ENCODE measurements at regions not wholly inside any gene's neighbourhood (a gene's known extent, or its start where the extent isn't known, plus 50 kb on each side); places are given as distances from the start of the nearest gene placed in this dataset.

DNA sequence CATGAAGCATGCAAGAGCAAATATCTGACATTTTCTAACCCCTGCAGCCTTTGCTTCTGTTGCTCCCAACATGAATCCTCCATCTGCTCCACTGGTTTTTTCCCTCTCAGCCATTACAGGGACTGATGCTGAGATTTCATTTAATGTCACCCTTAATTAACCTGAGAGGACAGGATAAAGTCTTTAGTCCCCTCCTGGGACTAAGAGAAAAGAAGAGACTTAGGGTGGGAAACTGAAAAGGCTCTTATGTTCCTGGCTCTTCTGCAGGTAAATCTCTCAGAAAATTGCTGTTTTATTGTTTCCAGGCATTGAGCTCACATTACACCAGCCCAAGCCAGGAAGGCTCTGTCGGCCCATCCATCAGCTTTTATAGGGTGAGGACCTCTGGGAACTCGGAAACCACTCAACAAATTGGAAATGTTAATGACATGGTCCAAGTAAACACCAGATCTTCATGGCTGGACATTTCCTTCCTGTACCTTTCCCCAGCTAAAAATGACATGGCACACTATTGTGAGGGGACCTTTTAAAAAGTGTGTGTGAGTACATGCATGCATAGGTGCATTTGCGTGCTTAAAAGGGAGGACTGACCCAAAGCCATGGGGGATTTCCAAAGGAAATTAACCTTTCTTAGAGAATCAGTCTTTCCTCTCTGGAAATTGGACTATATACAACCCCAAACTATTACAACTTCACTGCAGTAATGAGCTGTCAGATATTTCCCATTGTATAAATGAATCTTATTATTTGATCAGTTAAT is 408.1 kb upstream of the TMTC1 start:
- no peak for TF ChIP-seq CTCF (IDR thresholded peaks at IDR 0.05)
- no peak for TF ChIP-seq POLR2A (IDR thresholded peaks at IDR 0.05)
- H3K9me3 ChIP-seq, result no peaks in the 10 kb centered on the region
- intact Hi-C loops (cut with DNase I; ENCODE audit: low total_unique reads), result no loop called here
- no peak for DNase-seq
- WGBS, 2 donors (ENCODE audit: low coverage in 1 of 2), result 44 to 53% methylated on average over 3 of the region's 3 CpGs
- H3K27ac ChIP-seq, result no peak overlapping the region
- H3K36me3 ChIP-seq, result no peaks in the 10 kb centered on the region
- H3K4me3 ChIP-seq, result no peak overlapping the region
- no peaks in the 10 kb centered on the region for H3K27me3 ChIP-seq
- no peaks in the 10 kb centered on the region for H3K4me1 ChIP-seq
- in situ Hi-C loops (cut with MboI; ENCODE audit: low pct_ligation_motif_present in 1 of 4, low pct_unique_long_range_greater_than_20kb in 1 of 4, low sequenced_read_pairs in 3 of 4), result no loop called here

DNA sequence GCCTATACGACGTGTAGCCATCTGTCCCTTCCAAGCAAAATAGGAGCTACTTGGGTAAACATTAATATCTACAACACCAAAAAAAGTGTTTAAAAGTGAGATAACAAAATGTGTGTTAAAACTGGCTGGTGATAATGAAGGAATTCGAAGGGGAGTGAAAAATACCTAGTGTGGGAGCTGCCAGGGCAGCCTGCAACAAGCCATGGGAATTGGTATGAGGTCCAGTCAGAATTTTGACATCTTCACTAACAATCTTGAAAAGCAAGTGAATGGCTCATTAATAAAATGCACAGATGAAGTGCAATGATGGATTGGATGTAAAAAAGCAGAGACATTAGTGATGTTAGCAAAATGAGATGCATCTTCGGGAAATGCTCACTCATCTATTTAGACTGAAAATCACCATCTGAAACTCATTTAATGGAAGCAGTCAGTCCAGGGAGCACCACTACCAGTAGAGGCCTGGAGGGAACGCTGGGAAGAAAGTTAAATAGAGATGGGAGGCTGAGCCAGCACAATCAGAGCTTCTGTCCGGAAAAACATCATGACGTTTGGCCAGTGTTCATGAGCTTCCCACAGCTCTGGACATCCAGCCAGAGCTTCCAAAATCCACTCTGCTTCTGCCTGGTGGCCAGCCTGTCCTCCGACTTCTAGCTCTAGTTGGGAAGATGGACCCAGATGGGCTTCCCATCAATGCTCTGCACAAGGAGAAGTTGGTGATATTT is 405.0 kb upstream of the TMTC1 start:
- no peaks in the 10 kb centered on the region for H3K4me1 ChIP-seq
- WGBS, 2 donors (ENCODE audit: low coverage in 1 of 2), result 53 to 71% methylated on average over 5 to 8 of the region's 8 CpGs
- TF ChIP-seq EP300 (IDR thresholded peaks at IDR 0.05; ENCODE audit: low read depth) (no peak), POLR2A (IDR thresholded peaks at IDR 0.05) (no peak), CTCF (IDR thresholded peaks at IDR 0.05) (no peak), POLR2AphosphoS5 (IDR thresholded peaks at IDR 0.05) (no peak)
- H3K36me3 ChIP-seq, result no peaks in the 10 kb centered on the region
- no peak for DNase-seq
- no peak overlapping the region for H3K4me3 ChIP-seq
- no peak overlapping the region for H3K27ac ChIP-seq
- no peaks in the 10 kb centered on the region for H3K27me3 ChIP-seq
- intact Hi-C loops (cut with DNase I; ENCODE audit: low total_unique reads), result no loop called here
- in situ Hi-C loops (cut with MboI; ENCODE audit: low pct_ligation_motif_present in 1 of 4, low pct_unique_long_range_greater_than_20kb in 1 of 4, low sequenced_read_pairs in 3 of 4), result no loop called here
- H3K9me3 ChIP-seq, result no peaks in the 10 kb centered on the region

GRCh38 chr12:30187426-30187825 is 403.7 kb upstream of the TMTC1 start:
- intact Hi-C loops (cut with DNase I; ENCODE audit: low total_unique reads), result no loop called here
- in situ Hi-C loops (cut with MboI; ENCODE audit: low pct_ligation_motif_present in 1 of 4, low pct_unique_long_range_greater_than_20kb in 1 of 4, low sequenced_read_pairs in 3 of 4), result no loop called here
- Histone ChIP-seq H3K4me3 (no peak overlapping the region), H3K4me1 (no peaks in the 10 kb centered on the region), H3K36me3 (no peaks in the 10 kb centered on the region), H3K9me3 (no peaks in the 10 kb centered on the region), H3K27ac (no peak overlapping the region), H3K27me3 (no peaks in the 10 kb centered on the region)
- no peak for DNase-seq
- TF ChIP-seq CTCF (IDR thresholded peaks at IDR 0.05), result no peak
- TF ChIP-seq EP300 (IDR thresholded peaks at IDR 0.05; ENCODE audit: low read depth), result no peak
- no peak for TF ChIP-seq POLR2AphosphoS5 (IDR thresholded peaks at IDR 0.05)
- TF ChIP-seq POLR2A (IDR thresholded peaks at IDR 0.05), result no peak
- 55 to 81% methylated on average over 2 of the region's 2 CpGs for WGBS, 2 donors (ENCODE audit: low coverage in 1 of 2)

DNA sequence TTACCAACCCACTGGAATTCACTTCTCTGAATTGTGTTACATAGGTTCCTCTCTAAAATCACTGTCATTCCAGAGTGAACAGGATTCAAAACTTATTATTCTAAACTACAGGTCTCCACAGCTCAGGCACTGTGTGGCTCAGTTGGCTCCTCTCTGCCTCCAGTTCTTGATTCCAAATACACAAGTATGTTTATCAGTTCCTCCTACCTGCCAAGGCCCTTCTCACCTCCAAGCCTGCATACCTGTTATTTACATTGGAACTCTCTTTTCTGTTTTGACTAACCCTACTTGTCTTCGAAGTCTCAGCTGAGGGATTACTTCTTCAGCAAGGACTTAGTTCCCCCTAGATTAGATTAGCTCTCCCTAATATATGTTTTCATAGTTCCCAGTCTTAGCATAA is 397.6 kb upstream of the TMTC1 start:
- TF ChIP-seq EP300 (IDR thresholded peaks at IDR 0.05; ENCODE audit: low read depth), result no peak
- TF ChIP-seq POLR2A (IDR thresholded peaks at IDR 0.05), result no peak
- no peak for TF ChIP-seq POLR2AphosphoS5 (IDR thresholded peaks at IDR 0.05)
- TF ChIP-seq CTCF (IDR thresholded peaks at IDR 0.05), result no peak
- no peaks in the 10 kb centered on the region for H3K36me3 ChIP-seq
- no peaks in the 10 kb centered on the region for H3K4me1 ChIP-seq
- intact Hi-C loops (cut with DNase I; ENCODE audit: low total_unique reads) (no loop called here), in situ Hi-C loops (cut with MboI; ENCODE audit: low pct_ligation_motif_present in 1 of 4, low pct_unique_long_range_greater_than_20kb in 1 of 4, low sequenced_read_pairs in 3 of 4) (no loop called here)
- whole genome bisulfite sequencing, 2 donors (ENCODE audit: low coverage in 1 of 2), result 50 to 60% methylated on average over 1 of the region's 1 CpG
- no peak overlapping the region for H3K4me3 ChIP-seq
- H3K27ac ChIP-seq, result no peak overlapping the region
- H3K27me3 ChIP-seq, result no peaks in the 10 kb centered on the region
- H3K9me3 ChIP-seq, result no peaks in the 10 kb centered on the region
- DNase-seq, result no peak
